Left ventricle myocardium inferior (tissue), 1 donor: ENCODE measurements at regions not wholly inside any gene's neighbourhood (a gene's known extent, or its start where the extent isn't known, plus 50 kb on each side); places are given as distances from the start of the nearest gene placed in this dataset.

Experiments
- DNase-seq: peaks from one replicate; pipeline ENCODE4 v3.0.0-alpha.2; 2020
- H3K27ac ChIP-seq: fragments of 200-600 bp; replicated peaks from 2 replicates; pipeline ENCODE4 v1.8.0; 2021
- H3K27me3 ChIP-seq: fragments of 200-600 bp; 2 replicates; pipeline ENCODE4 v1.8.0; 2021; ENCODE audit warnings: low read depth
- H3K36me3 ChIP-seq: fragments of 200-600 bp; 2 replicates; pipeline ENCODE4 v1.8.0; 2021
- H3K4me1 ChIP-seq: fragments of 200-600 bp; 2 replicates; pipeline ENCODE4 v1.8.0; 2021
- H3K4me3 ChIP-seq: fragments of 200-600 bp; 2 replicates; pipeline ENCODE4 v1.8.0; 2021; ENCODE audit warnings: mild to moderate bottlenecking, moderate library complexity
- H3K9me3 ChIP-seq: fragments of 200-600 bp; replicated peaks from 2 replicates; pipeline ENCODE4 v1.8.0; 2021
- intact Hi-C: fragments of 100-400 bp; cut with micrococcal nuclease; formaldehyde crosslinking; loops from one replicate; pipeline ENCODE4 v1.11.0; 2022
- TF ChIP-seq, protein P1 (sequence below): fragments of 200-600 bp; IDR thresholded peaks from 2 replicates; pipeline ENCODE4 v1.8.0; 2021; ENCODE audit warnings: antibody characterized with exemption, mild to moderate bottlenecking, borderline replicate concordance
- donor health status: DM: no; HTN: yes; CAD: no; lungs with severe emphysema.

GRCh38 chr14:54048736-54049135, 92.1 kb upstream of the BMP4 start:
- intact Hi-C loops, result no loop called here
- H3K4me3 ChIP-seq, result no peak overlapping the region
- H3K27me3 ChIP-seq, result no peaks in the 10 kb centered on the region
- DNase-seq, result no peak
- H3K4me1 ChIP-seq, result no peaks in the 10 kb centered on the region
- no peak overlapping the region for H3K27ac ChIP-seq
- H3K36me3 ChIP-seq, result no peaks in the 10 kb centered on the region
- H3K9me3 ChIP-seq, result no peaks in the 10 kb centered on the region
- TF ChIP-seq, protein P1, sequence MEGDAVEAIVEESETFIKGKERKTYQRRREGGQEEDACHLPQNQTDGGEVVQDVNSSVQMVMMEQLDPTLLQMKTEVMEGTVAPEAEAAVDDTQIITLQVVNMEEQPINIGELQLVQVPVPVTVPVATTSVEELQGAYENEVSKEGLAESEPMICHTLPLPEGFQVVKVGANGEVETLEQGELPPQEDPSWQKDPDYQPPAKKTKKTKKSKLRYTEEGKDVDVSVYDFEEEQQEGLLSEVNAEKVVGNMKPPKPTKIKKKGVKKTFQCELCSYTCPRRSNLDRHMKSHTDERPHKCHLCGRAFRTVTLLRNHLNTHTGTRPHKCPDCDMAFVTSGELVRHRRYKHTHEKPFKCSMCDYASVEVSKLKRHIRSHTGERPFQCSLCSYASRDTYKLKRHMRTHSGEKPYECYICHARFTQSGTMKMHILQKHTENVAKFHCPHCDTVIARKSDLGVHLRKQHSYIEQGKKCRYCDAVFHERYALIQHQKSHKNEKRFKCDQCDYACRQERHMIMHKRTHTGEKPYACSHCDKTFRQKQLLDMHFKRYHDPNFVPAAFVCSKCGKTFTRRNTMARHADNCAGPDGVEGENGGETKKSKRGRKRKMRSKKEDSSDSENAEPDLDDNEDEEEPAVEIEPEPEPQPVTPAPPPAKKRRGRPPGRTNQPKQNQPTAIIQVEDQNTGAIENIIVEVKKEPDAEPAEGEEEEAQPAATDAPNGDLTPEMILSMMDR, result no peak

GRCh38 chr14:54050759-54051158, 94.1 kb upstream of the BMP4 start:
- intact Hi-C loops, result no loop called here
- TF ChIP-seq, protein P1, result no peak
- Histone ChIP-seq H3K27me3 (no peaks in the 10 kb centered on the region), H3K27ac (no peak overlapping the region), H3K4me3 (no peak overlapping the region), H3K36me3 (no peaks in the 10 kb centered on the region), H3K4me1 (no peaks in the 10 kb centered on the region), H3K9me3 (no peaks in the 10 kb centered on the region)
- no peak for DNase-seq

- no peaks in the 10 kb centered on the region for H3K9me3 ChIP-seq
- TF ChIP-seq, protein P1, result no peak
These were observed 96.2 kb upstream of the BMP4 start for GRCh38 chr14:54052696-54053385.

DNA sequence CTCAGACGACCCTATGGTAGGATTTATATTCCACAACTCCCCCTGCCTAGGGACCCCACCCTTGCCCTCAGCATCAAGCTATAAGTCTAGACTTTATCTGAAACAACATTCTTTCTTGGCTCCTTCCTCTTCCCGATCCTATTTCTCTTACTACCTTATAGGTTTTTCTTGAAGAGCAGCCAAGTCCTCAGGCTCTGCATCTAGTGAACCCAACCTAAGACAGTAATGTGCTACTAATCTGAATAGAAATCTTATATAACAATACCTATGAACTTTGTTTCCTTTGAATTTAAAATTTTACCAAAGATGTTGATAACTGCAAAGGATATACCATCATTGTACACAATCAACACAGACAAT, 96.7 kb upstream of the BMP4 start:
- H3K36me3 ChIP-seq, result no peaks in the 10 kb centered on the region
- DNase-seq, result no peak
- no peaks in the 10 kb centered on the region for H3K4me1 ChIP-seq
- no peak overlapping the region for H3K4me3 ChIP-seq
- H3K27ac ChIP-seq, result no peak overlapping the region
- intact Hi-C loops, result no loop called here
- no peaks in the 10 kb centered on the region for H3K27me3 ChIP-seq
- TF ChIP-seq, protein P1, result no peak
- H3K9me3 ChIP-seq, result no peaks in the 10 kb centered on the region

More at GRCh38 chr14:54052696-54053385, 96.2 kb upstream of the BMP4 start:
- Histone ChIP-seq H3K4me3 (no peak overlapping the region), H3K27me3 (no peaks in the 10 kb centered on the region), H3K4me1 (no peaks in the 10 kb centered on the region), H3K36me3 (no peaks in the 10 kb centered on the region), H3K27ac (no peak overlapping the region)
- intact Hi-C loops, result no loop called here
- DNase-seq, result no peak

DNA sequence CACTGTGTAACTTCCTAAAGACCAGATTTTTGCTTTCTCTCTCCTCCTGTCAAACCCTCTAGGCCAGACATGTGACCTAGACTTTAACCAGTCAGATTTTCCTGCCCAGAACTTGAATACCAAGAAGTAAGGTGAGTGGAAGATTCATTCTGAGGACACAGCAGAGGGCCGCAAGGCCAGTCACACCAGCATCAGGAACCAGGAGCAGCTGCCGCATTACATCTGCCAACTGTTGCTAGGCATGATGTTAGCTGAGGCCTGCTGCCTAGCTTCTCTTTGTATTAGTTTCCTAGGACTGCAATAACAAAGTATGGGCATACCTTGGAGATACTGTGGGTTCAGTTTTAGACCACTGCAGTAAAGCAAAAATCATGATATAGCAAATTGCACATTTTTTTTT, 101.9 kb upstream of the BMP4 start:
- TF ChIP-seq, protein P1, result no peak
- intact Hi-C loops, result no loop called here
- Histone ChIP-seq H3K36me3 (no peaks in the 10 kb centered on the region), H3K27ac (no peak overlapping the region), H3K4me1 (no peaks in the 10 kb centered on the region), H3K27me3 (no peaks in the 10 kb centered on the region), H3K4me3 (no peak overlapping the region), H3K9me3 (no peaks in the 10 kb centered on the region)
- DNase-seq, result no peak
